CD4-positive, alpha-beta memory T cell (primary cell): ENCODE measurements at regions not wholly inside any gene's neighbourhood (a gene's known extent, or its start where the extent isn't known, plus 50 kb on each side); places are given as distances from the start of the nearest gene placed in this dataset.

ENCODE experiments used
- CTCF ChIA-PET: fragments of 350-600 bp; sonication (Branson Sonifier 250); formaldehyde crosslinking; loops from one replicate; lab custom pipeline; 2021; ENCODE audit warnings: inconsistent platforms; ENCODE audit not compliant: partially characterized antibody; lab: Charles Lee
- POLR2A ChIA-PET: fragments of 350-600 bp; sonication (Branson Sonifier 250); formaldehyde crosslinking; loops from one replicate; lab custom pipeline; 2021; ENCODE audit not compliant: partially characterized antibody; lab: Charles Lee
- DNase-seq, 5 donors: peaks; one replicate each; pipeline versions ENCODE4 v3.0.0 to v3.0.0-alpha.2; 2020 to 2022; ENCODE audit warnings: mixed read lengths in 1 of 5
- H3K27ac ChIP-seq: one replicate; pipeline ENCODE4 v1.7.0; 2013; ENCODE audit warnings: low read depth, low read length
- H3K27me3 ChIP-seq: 2 replicates; pipeline ENCODE4 v1.7.0; 2013; ENCODE audit warnings: mild to moderate bottlenecking, low read length, moderate library complexity; ENCODE audit not compliant: insufficient read depth
- H3K36me3 ChIP-seq: 2 replicates; pipeline ENCODE4 v1.7.0; 2013; ENCODE audit warnings: mild to moderate bottlenecking, low read length, moderate library complexity; ENCODE audit not compliant: insufficient read depth
- H3K4me1 ChIP-seq: 2 replicates; pipeline ENCODE4 v1.7.0; 2013; ENCODE audit warnings: mild to moderate bottlenecking, low read length, moderate library complexity; ENCODE audit not compliant: insufficient read depth
- H3K4me3 ChIP-seq, 2 donors: one replicate each; pipeline ENCODE4 v1.7.0; 2013; ENCODE audit warnings: low read length in 2 of 2, mild to moderate bottlenecking in 1 of 2
- H3K9me3 ChIP-seq, 2 donors: one replicate each; pipeline ENCODE4 v1.7.0; 2013; ENCODE audit warnings: low read length in 2 of 2, control low read depth in 1 of 2; ENCODE audit not compliant: control insufficient read depth in 1 of 2
- H3K27ac Mint-ChIP-seq, 7 donors: one replicate each; pipeline ENCODE4 v1.8.0; 2020 to 2021; ENCODE audit warnings: mixed read lengths in 7 of 7, mild to moderate bottlenecking in 6 of 7, inconsistent platforms in 3 of 7, moderate library complexity in 3 of 7
- H3K27me3 Mint-ChIP-seq, 2 donors: one replicate each; pipeline ENCODE4 v1.8.0; 2020 to 2021; ENCODE audit warnings: mixed read lengths in 2 of 2
- H3K36me3 Mint-ChIP-seq, 2 donors: one replicate each; pipeline ENCODE4 v1.8.0; 2020 to 2021; ENCODE audit warnings: mixed read lengths in 2 of 2, inconsistent platforms in 1 of 2, mild to moderate bottlenecking in 1 of 2
- H3K4me1 Mint-ChIP-seq, 4 donors: one replicate each; pipeline ENCODE4 v1.8.0; 2020 to 2021; ENCODE audit warnings: mixed read lengths in 4 of 4, mild to moderate bottlenecking in 1 of 4
- H3K4me3 Mint-ChIP-seq, 8 donors: one replicate each; pipeline ENCODE4 v1.8.0; 2020 to 2021; ENCODE audit warnings: mixed read lengths in 8 of 8, mild to moderate bottlenecking in 7 of 8, moderate library complexity in 6 of 8, inconsistent platforms in 3 of 8
- H3K9me3 Mint-ChIP-seq, 8 donors: one replicate each; pipeline ENCODE4 v1.8.0; 2020 to 2021; ENCODE audit warnings: mixed read lengths in 8 of 8, mild to moderate bottlenecking in 5 of 8, inconsistent platforms in 3 of 8, moderate library complexity in 1 of 8
- intact Hi-C: fragments of 100-400 bp; cut with micrococcal nuclease; formaldehyde crosslinking; loops from one replicate; pipeline ENCODE4 v1.15.1; 2023

DNA sequence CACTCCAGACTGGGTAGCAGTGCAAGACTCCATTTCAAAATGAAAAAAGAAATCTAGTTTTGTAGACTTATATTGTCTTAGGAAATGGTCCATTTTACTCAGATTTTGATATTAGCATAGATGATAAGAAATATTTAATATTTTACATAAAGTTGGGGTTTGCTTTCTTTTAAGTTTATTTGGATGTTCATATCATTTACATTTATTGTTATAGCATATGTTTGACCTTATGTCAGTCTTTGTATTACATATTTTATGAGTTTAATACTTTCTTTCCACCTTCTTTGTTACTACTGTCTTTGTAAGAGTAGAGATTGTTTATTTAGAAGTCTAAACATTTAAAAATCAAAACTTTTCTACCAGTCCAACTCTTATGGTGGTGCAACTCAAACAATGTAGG lies 162.7 kb upstream of the OTX2 start:
- intact Hi-C loops: no loop called here
- H3K4me1 Mint-ChIP-seq: no peaks in the 10 kb centered on the region

DNA sequence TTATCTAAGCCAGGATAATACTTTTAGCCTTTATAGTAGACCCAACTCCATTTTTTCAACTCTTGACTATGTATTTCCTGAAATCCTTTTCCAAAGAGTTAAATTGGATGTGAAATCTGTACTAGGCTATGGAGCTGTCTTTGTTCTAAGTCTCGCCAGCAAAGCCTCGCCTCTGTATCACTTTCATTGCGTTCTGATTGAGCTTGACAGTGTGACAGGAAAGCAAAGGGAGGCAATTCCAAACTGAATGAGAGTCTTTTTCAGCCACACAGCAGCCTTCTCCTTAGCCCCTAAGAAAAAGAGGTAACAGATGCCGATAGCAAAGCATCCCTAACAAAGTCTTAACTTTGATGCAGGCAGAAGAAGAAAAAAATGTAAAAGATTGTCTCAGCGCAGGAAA lies 154.6 kb upstream of the OTX2 start:
- CTCF ChIA-PET: no interaction called here
- Mint-ChIP-seq H3K9me3 (peaks cover 0 to 4% (median 0%) of the 10 kb centered on the region in 8 donors), H3K4me1 (no peaks in the 10 kb centered on the region)

More for the DNA sequence above, 162.7 kb upstream of the OTX2 start:
- POLR2A ChIA-PET: no interaction called here
- H3K4me3 Mint-ChIP-seq: no peak overlapping the region
- H3K4me1 ChIP-seq: no peaks in the 10 kb centered on the region
- H3K9me3 Mint-ChIP-seq: peaks cover 0 to 7% (median 0%) of the 10 kb centered on the region in 8 donors
- no peak overlapping the region for H3K4me3 ChIP-seq
- CTCF ChIA-PET: no interaction called here
- H3K27ac ChIP-seq: no peak overlapping the region
- H3K36me3 ChIP-seq: no peaks in the 10 kb centered on the region
- no peak for DNase-seq
- no peaks in the 10 kb centered on the region for H3K36me3 Mint-ChIP-seq
- H3K27me3 ChIP-seq: no peaks in the 10 kb centered on the region
- H3K27me3 Mint-ChIP-seq: peaks cover 2% of the 10 kb centered on the region in 2 donors
- H3K27ac Mint-ChIP-seq: no peak overlapping the region
- no peaks in the 10 kb centered on the region for H3K9me3 ChIP-seq

DNA sequence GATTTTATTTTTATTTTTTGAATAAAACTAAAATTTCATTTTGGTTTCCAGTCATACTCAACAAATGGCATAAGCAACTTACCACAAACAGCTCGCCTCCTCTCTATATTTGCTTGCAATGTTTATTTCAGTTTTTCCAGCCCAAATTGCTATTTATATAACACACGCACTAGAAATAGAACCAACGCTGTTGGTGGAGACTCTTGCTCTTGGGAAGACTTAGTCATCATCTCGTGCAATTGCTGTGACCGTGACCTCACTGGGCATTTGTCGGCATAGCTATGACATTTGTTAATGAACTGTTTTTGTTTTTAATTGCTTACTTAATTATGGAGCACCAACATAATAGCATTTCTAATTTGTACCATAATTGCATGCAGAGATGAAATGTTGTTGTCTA lies 153.1 kb upstream of the OTX2 start:
- Mint-ChIP-seq H3K4me1 (no peaks in the 10 kb centered on the region), H3K27me3 (peaks cover 0 to 1% of the 10 kb centered on the region in 2 donors), H3K4me3 (no peak overlapping the region), H3K27ac (no peak overlapping the region), H3K36me3 (no peaks in the 10 kb centered on the region), H3K9me3 (no peaks in the 10 kb centered on the region)
- no peaks in the 10 kb centered on the region for H3K4me1 ChIP-seq
- POLR2A ChIA-PET: no interaction called here
- no peaks in the 10 kb centered on the region for H3K36me3 ChIP-seq
- H3K27me3 ChIP-seq: no peaks in the 10 kb centered on the region
- H3K27ac ChIP-seq: no peak overlapping the region
- H3K9me3 ChIP-seq: no peaks in the 10 kb centered on the region
- H3K4me3 ChIP-seq: no peak overlapping the region
- intact Hi-C loops: no loop called here
- CTCF ChIA-PET: no interaction called here
- DNase-seq: no peak

More for the DNA sequence above, 154.6 kb upstream of the OTX2 start:
- DNase-seq: no peak
- no peaks in the 10 kb centered on the region for H3K9me3 ChIP-seq
- no peaks in the 10 kb centered on the region for H3K27me3 ChIP-seq
- no peaks in the 10 kb centered on the region for H3K4me1 ChIP-seq
- no peaks in the 10 kb centered on the region for H3K36me3 Mint-ChIP-seq
- no peak overlapping the region for H3K27ac Mint-ChIP-seq
- H3K36me3 ChIP-seq: no peaks in the 10 kb centered on the region
- POLR2A ChIA-PET: no interaction called here
- peaks cover 0 to 1% of the 10 kb centered on the region in 2 donors for H3K27me3 Mint-ChIP-seq
- H3K4me3 Mint-ChIP-seq: no peak overlapping the region
- intact Hi-C loops: no loop called here
- H3K4me3 ChIP-seq: no peak overlapping the region
- H3K27ac ChIP-seq: no peak overlapping the region

DNA sequence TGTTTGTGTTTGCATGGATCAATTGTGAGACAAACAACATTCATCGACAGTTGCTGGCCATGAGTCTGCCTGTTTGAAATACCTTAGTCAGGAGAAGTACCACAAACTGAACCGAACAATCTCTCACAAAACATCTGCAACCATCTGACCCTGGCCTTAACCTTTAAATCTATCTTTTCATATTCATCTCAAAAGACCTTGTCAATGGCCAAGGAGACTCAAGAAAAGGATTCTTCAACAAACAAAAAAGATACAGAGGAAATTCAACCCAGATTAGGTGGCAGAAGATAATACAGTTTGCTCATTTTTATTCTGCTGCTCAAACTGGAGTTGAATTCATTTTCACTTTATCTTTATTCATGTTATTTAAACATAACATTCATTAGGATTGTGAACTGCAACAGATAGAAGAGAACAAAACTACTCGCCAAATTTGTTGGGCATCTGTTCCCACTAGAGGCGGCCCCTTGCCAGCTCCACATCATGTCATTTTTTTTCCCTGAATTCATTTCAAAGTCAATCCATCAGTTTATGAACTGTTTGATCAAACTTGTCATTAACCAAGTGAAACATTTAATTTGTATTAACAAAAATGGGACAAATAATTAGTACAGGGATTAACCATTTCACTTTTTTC lies 152.3 kb upstream of the OTX2 start:
- no peaks in the 10 kb centered on the region for H3K4me1 Mint-ChIP-seq
- H3K36me3 Mint-ChIP-seq: no peaks in the 10 kb centered on the region
- DNase-seq: no peak
- Histone ChIP-seq H3K27ac (no peak overlapping the region), H3K4me3 (no peak overlapping the region), H3K36me3 (no peaks in the 10 kb centered on the region), H3K9me3 (no peaks in the 10 kb centered on the region), H3K27me3 (no peaks in the 10 kb centered on the region), H3K4me1 (no peaks in the 10 kb centered on the region)
- POLR2A ChIA-PET: no interaction called here
- H3K27me3 Mint-ChIP-seq: peaks cover 0 to 1% of the 10 kb centered on the region in 2 donors
- H3K9me3 Mint-ChIP-seq: no peaks in the 10 kb centered on the region
- intact Hi-C loops: no loop called here
- H3K4me3 Mint-ChIP-seq: no peak overlapping the region
- CTCF ChIA-PET: no interaction called here
- no peak overlapping the region for H3K27ac Mint-ChIP-seq

DNA sequence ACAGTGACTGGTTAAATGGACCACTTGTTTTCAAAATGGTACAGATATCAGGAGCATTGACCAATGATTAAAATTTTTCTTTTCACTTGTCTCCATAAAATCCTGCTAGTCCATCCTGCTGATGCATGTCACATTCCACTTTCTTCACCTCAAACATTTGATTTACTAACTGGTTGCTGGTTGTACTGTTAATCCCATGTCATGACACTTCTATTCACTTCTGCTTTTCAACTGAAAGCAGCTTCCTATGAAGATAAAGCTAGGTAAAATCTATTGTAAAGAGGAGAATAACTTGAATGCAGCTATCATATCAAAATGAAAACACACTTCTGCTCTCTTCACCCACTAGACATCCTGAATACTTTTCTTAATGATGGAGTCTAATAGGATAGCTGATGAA lies 149.6 kb upstream of the OTX2 start:
- ChIA-PET POLR2A (no interaction called here), CTCF (no interaction called here)
- Mint-ChIP-seq H3K36me3 (no peaks in the 10 kb centered on the region), H3K4me3 (no peak overlapping the region), H3K27me3 (peaks cover 0 to 1% of the 10 kb centered on the region in 2 donors), H3K27ac (no peak overlapping the region), H3K9me3 (no peaks in the 10 kb centered on the region), H3K4me1 (no peaks in the 10 kb centered on the region)
- Histone ChIP-seq H3K27me3 (no peaks in the 10 kb centered on the region), H3K27ac (no peak overlapping the region), H3K4me1 (no peaks in the 10 kb centered on the region), H3K36me3 (no peaks in the 10 kb centered on the region), H3K4me3 (no peak overlapping the region), H3K9me3 (no peaks in the 10 kb centered on the region)
- DNase-seq: no peak
- intact Hi-C loops: no loop called here

DNA sequence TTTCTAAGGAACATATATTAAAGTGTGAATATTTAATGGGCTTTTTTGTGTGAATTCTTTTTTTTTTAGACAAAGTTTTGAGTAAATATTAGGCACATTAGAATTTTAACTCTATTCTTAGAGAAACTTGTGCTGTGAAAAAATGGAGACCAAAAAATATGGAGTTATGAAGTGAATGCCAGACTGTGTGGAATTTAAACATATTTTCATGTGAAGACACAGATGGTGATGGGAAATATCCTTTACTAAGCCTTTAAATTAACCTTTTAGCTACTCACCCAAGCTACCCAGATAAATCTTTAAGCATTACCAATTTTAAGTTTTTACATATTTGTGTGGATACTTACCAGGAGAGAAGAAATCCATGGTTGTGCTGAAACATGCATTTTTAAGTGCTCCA lies 148.8 kb upstream of the OTX2 start:
- intact Hi-C loops: no loop called here
- no peaks in the 10 kb centered on the region for H3K36me3 ChIP-seq
- no peak overlapping the region for H3K4me3 ChIP-seq
- H3K4me3 Mint-ChIP-seq: no peak overlapping the region
- no peaks in the 10 kb centered on the region for H3K9me3 ChIP-seq
- no peaks in the 10 kb centered on the region for H3K27me3 ChIP-seq
- no peaks in the 10 kb centered on the region for H3K4me1 Mint-ChIP-seq
- H3K27me3 Mint-ChIP-seq: peaks cover 0 to 3% of the 10 kb centered on the region in 2 donors
- no peak for DNase-seq
- ChIA-PET CTCF (no interaction called here), POLR2A (no interaction called here)
- no peak overlapping the region for H3K27ac ChIP-seq
- H3K9me3 Mint-ChIP-seq: no peaks in the 10 kb centered on the region
- no peaks in the 10 kb centered on the region for H3K4me1 ChIP-seq
- H3K36me3 Mint-ChIP-seq: no peaks in the 10 kb centered on the region
- H3K27ac Mint-ChIP-seq: no peak overlapping the region

DNA sequence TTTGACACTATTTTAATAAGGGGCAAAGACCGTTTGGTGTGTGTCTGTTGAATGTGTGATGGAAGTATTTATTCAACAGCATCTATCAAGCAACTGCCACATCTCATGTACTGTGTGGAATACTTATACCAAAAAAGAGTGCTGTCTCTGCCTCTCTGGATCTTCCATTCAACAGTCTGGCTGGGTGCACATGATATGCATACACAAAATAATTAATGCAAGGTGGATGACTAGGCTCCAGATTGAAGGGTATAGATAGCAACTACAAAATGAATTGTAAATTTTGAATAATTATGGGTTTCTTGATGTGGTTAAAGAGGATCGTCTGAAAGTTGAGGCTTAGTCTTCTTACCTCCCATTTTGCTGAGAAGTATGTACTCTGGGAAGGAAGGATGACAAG lies 145.9 kb upstream of the OTX2 start:
- H3K27ac Mint-ChIP-seq: no peak overlapping the region
- CTCF ChIA-PET: no interaction called here

DNA sequence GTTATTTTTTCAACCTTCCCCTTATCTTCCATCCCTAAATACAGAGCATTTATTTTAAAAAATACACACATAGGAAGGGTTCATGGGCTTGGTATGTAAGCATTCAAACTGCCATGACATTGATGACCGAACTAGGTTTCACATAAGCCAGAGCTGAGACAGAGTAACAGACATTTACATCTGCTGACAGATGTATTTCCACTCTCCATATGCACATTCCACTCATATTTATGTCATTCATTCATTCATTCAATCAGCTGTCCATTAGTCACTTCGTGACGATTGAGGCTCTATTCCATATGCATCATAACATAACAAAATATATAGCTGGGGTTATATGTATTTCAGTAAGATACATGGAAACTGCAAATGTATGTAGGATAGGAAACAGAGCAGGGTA lies 145.5 kb upstream of the OTX2 start:
- H3K36me3 ChIP-seq: no peaks in the 10 kb centered on the region
- no peaks in the 10 kb centered on the region for H3K27me3 ChIP-seq
- H3K4me1 ChIP-seq: no peaks in the 10 kb centered on the region
- Mint-ChIP-seq H3K27ac (no peak overlapping the region), H3K4me1 (no peaks in the 10 kb centered on the region), H3K27me3 (peaks cover 0 to 2% of the 10 kb centered on the region in 2 donors), H3K36me3 (no peaks in the 10 kb centered on the region), H3K9me3 (no peaks in the 10 kb centered on the region), H3K4me3 (no peak overlapping the region)
- ChIA-PET CTCF (no interaction called here), POLR2A (no interaction called here)
- H3K27ac ChIP-seq: no peak overlapping the region
- no peak overlapping the region for H3K4me3 ChIP-seq
- no peak for DNase-seq
- intact Hi-C loops: no loop called here
- no peaks in the 10 kb centered on the region for H3K9me3 ChIP-seq

More for the DNA sequence above, 145.9 kb upstream of the OTX2 start:
- Mint-ChIP-seq H3K4me1 (no peaks in the 10 kb centered on the region), H3K9me3 (no peaks in the 10 kb centered on the region), H3K4me3 (no peak overlapping the region), H3K36me3 (no peaks in the 10 kb centered on the region), H3K27me3 (peaks cover 0 to 2% of the 10 kb centered on the region in 2 donors)
- Histone ChIP-seq H3K4me1 (no peaks in the 10 kb centered on the region), H3K36me3 (no peaks in the 10 kb centered on the region), H3K4me3 (no peak overlapping the region), H3K27me3 (no peaks in the 10 kb centered on the region), H3K27ac (no peak overlapping the region), H3K9me3 (no peaks in the 10 kb centered on the region)
- POLR2A ChIA-PET: no interaction called here
- intact Hi-C loops: no loop called here
- no peak for DNase-seq
